Colonic mucosa (tissue), 4 donors: ENCODE measurements at regions not wholly inside any gene's neighbourhood (a gene's known extent, or its start where the extent isn't known, plus 50 kb on each side); places are given as distances from the start of the nearest gene placed in this dataset.
"Not testable (repeated sequence)": the region's sequence is repeated elsewhere in the genome, so short reads cannot be mapped to it uniquely, and the experiment has no call there.

Experiments
- DNase-seq: peaks from one replicate; pipeline ENCODE4 v3.0.0-alpha.2; 2020
- H3K27ac ChIP-seq: fragments of 200-600 bp; one replicate; pipeline ENCODE4 v1.8.0; 2021
- H3K27me3 ChIP-seq: fragments of 200-600 bp; one replicate; pipeline ENCODE4 v1.8.0; 2021
- H3K36me3 ChIP-seq: fragments of 200-600 bp; one replicate; pipeline ENCODE4 v1.8.0; 2021
- H3K4me1 ChIP-seq: fragments of 200-600 bp; one replicate; pipeline ENCODE4 v1.8.0; 2021; ENCODE audit warnings: mild to moderate bottlenecking
- H3K4me3 ChIP-seq: fragments of 200-600 bp; one replicate; pipeline ENCODE4 v1.8.0; 2021
- H3K9ac ChIP-seq, 2 donors: one replicate each; pipeline ENCODE4 v1.7.0; 2013; ENCODE audit warnings: control low read depth in 2 of 2, low read depth in 2 of 2, low read length in 2 of 2
- H3K9me3 ChIP-seq: fragments of 200-600 bp; one replicate; pipeline ENCODE4 v1.8.0; 2021
- CTCF ChIP-seq: fragments of 200-600 bp; IDR thresholded peaks from one replicate; pipeline ENCODE4 v1.8.0; 2022; ENCODE audit warnings: antibody characterized with exemption, mild to moderate bottlenecking
- intact Hi-C: fragments of 100-400 bp; cut with DNase I; formaldehyde crosslinking; loops from one replicate; pipeline ENCODE4 v1.14.1; 2022
- donor health status: healthy.
- donor health status: DM: no; HTN: no; CAD: no.
- donor health status: DM: no; HTN: no; CAD: no.

GRCh38 chr2:199186301-199186751 is 271.4 kb downstream of the SATB2 start:
- no peak for TF ChIP-seq CTCF
- no peak overlapping the region for H3K4me3 ChIP-seq
- intact Hi-C loops = no loop called here
- H3K4me1 ChIP-seq = no peaks in the 10 kb centered on the region
- H3K36me3 ChIP-seq = no peaks in the 10 kb centered on the region
- H3K27ac ChIP-seq = no peak overlapping the region
- H3K27me3 ChIP-seq = no peaks in the 10 kb centered on the region
- no peak for DNase-seq
- no peak overlapping the region for H3K9ac ChIP-seq
- no peaks in the 10 kb centered on the region for H3K9me3 ChIP-seq

GRCh38 chr2:199185174-199185573 is 272.6 kb downstream of the SATB2 start:
- intact Hi-C loops, DNase-seq: not testable (repeated sequence)

GRCh38 chr2:199163613-199164458 is 293.9 kb downstream of the SATB2 start:
- no peak for TF ChIP-seq CTCF
- Histone ChIP-seq H3K9me3 (no peaks in the 10 kb centered on the region), H3K4me1 (no peaks in the 10 kb centered on the region), H3K9ac (no peak overlapping the region), H3K27me3 (no peaks in the 10 kb centered on the region), H3K36me3 (no peaks in the 10 kb centered on the region), H3K27ac (no peak overlapping the region), H3K4me3 (no peak overlapping the region)
- DNase-seq = no peak
- intact Hi-C loops = no loop called here

More at GRCh38 chr2:199185174-199185573, 272.6 kb downstream of the SATB2 start:
- not testable (repeated sequence) for H3K4me3 ChIP-seq, H3K27ac ChIP-seq, H3K4me1 ChIP-seq, H3K9ac ChIP-seq, H3K36me3 ChIP-seq, H3K9me3 ChIP-seq, H3K27me3 ChIP-seq

GRCh38 chr2:199160677-199161465 is 296.9 kb downstream of the SATB2 start:
- Histone ChIP-seq H3K36me3 (no peaks in the 10 kb centered on the region), H3K9ac (no peak overlapping the region), H3K9me3 (no peaks in the 10 kb centered on the region), H3K4me1 (no peaks in the 10 kb centered on the region), H3K27me3 (no peaks in the 10 kb centered on the region), H3K27ac (no peak overlapping the region), H3K4me3 (no peak overlapping the region)
- intact Hi-C loops = no loop called here
- DNase-seq = no peak
- TF ChIP-seq CTCF = no peak

- intact Hi-C loops = no loop called here
- Histone ChIP-seq H3K4me3 (no peak overlapping the region), H3K27ac (no peak overlapping the region), H3K9me3 (no peaks in the 10 kb centered on the region), H3K36me3 (no peaks in the 10 kb centered on the region), H3K9ac (no peak overlapping the region), H3K27me3 (no peaks in the 10 kb centered on the region), H3K4me1 (no peaks in the 10 kb centered on the region)
- DNase-seq = no peak
- TF ChIP-seq CTCF = no peak
These were observed 297.7 kb downstream of the SATB2 start for GRCh38 chr2:199160081-199160480.
